OCI-LY3 (cell line): ENCODE measurements at regions not wholly inside any gene's neighbourhood (a gene's known extent, or its start where the extent isn't known, plus 50 kb on each side); places are given as distances from the start of the nearest gene placed in this dataset.

Experiments
- H2AFZ ChIP-seq: fragments of 200-600, 300-600 bp; shearing (Covaris generic); 2 replicates; pipeline ENCODE4 v1.6.0; 2014; ENCODE audit warnings: antibody characterized with exemption, low read depth, low read length
- H3K27ac ChIP-seq: fragments of 200-600, 300-600 bp; sonication (generic); 2 replicates; pipeline ENCODE4 v1.5.1; 2014; ENCODE audit warnings: mild to moderate bottlenecking, low read length, moderate library complexity, mixed read lengths
- H3K27me3 ChIP-seq: fragments of 200-600, 300-600 bp; sonication (generic); 2 replicates; pipeline ENCODE4 v1.6.1; 2014; ENCODE audit warnings: low read depth, low read length, mixed read lengths
- H3K36me3 ChIP-seq: fragments of 200-600, 300-600 bp; sonication (generic); replicated peaks from 2 replicates; pipeline ENCODE3; 2014; ENCODE audit warnings: low read depth, low read length, mixed read lengths
- H3K4me1 ChIP-seq: fragments of 300-600, 200-600 bp; sonication (generic); 2 replicates; pipeline ENCODE4 v1.6.1; 2014; ENCODE audit warnings: low read length, mixed read lengths
- H3K4me2 ChIP-seq: fragments of 200-600, 300-600 bp; sonication (generic); 2 replicates; pipeline ENCODE4 v1.6.1; 2014; ENCODE audit warnings: low read length, mixed read lengths
- H3K4me3 ChIP-seq: fragments of 300-600, 200-600 bp; sonication (generic); 2 replicates; pipeline ENCODE4 v1.5.1; 2014; ENCODE audit warnings: antibody characterized with exemption, mild to moderate bottlenecking, low read length, moderate library complexity
- H3K79me2 ChIP-seq: fragments of 300-600, 200-600 bp; shearing (Covaris generic); 2 replicates; pipeline ENCODE4 v1.6.1; 2014; ENCODE audit warnings: mild to moderate bottlenecking, low read length, mixed read lengths
- H3K9ac ChIP-seq: fragments of 300-600, 200-600 bp; shearing (Covaris generic); 2 replicates; pipeline ENCODE4 v1.6.0; 2014; ENCODE audit warnings: mild to moderate bottlenecking, low read length, moderate library complexity
- H3K9me3 ChIP-seq: fragments of 200-600, 300-600 bp; shearing (Covaris generic); 2 replicates; pipeline ENCODE4 v1.6.1; 2014; ENCODE audit warnings: low read length, mixed read lengths; ENCODE audit not compliant: insufficient read depth
- H4K20me1 ChIP-seq: fragments of 200-600, 300-600 bp; sonication (generic); 2 replicates; pipeline ENCODE4 v1.6.1; 2016; ENCODE audit warnings: low read length, mixed read lengths; ENCODE audit not compliant: insufficient read depth
- EZH2phosphoT487 ChIP-seq: fragments of 200-600 bp; shearing (Covaris generic); IDR thresholded peaks from 2 replicates; pipeline ENCODE4 v1.6.1; 2018; ENCODE audit warnings: antibody characterized with exemption, mixed run types, low read depth
- TF ChIP-seq, protein P1 (sequence below): fragments of 200-600, 300-600 bp; sonication (generic); IDR thresholded peaks from 2 replicates; pipeline ENCODE4 v1.5.1; 2014; ENCODE audit warnings: antibody characterized with exemption, low read length, low read depth

- Histone ChIP-seq H3K4me3 (no peak overlapping the region), H3K9ac (no peak overlapping the region), H3K79me2 (no peaks in the 10 kb centered on the region), H3K27ac (no peak overlapping the region), H3K4me1 (peaks cover 60% of the 10 kb centered on the region), H2AFZ (no peak overlapping the region), H3K27me3 (no peaks in the 10 kb centered on the region), H3K9me3 (peaks cover 5% of the 10 kb centered on the region; the same call in 1 of the 2 replicates), H3K4me2 (no peak overlapping the region), H3K36me3 (peaks cover 3% of the 10 kb centered on the region), H4K20me1 (no peaks in the 10 kb centered on the region)
- TF ChIP-seq, protein P1, sequence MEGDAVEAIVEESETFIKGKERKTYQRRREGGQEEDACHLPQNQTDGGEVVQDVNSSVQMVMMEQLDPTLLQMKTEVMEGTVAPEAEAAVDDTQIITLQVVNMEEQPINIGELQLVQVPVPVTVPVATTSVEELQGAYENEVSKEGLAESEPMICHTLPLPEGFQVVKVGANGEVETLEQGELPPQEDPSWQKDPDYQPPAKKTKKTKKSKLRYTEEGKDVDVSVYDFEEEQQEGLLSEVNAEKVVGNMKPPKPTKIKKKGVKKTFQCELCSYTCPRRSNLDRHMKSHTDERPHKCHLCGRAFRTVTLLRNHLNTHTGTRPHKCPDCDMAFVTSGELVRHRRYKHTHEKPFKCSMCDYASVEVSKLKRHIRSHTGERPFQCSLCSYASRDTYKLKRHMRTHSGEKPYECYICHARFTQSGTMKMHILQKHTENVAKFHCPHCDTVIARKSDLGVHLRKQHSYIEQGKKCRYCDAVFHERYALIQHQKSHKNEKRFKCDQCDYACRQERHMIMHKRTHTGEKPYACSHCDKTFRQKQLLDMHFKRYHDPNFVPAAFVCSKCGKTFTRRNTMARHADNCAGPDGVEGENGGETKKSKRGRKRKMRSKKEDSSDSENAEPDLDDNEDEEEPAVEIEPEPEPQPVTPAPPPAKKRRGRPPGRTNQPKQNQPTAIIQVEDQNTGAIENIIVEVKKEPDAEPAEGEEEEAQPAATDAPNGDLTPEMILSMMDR: no peak
- TF ChIP-seq EZH2phosphoT487: no peak
Measured at GRCh38 chr5:56664025-56664424, 151.3 kb upstream of the MAP3K1 start.

GRCh38 chr5:56663523-56663922, 151.8 kb upstream of the MAP3K1 start:
- Histone ChIP-seq H3K4me2 (0 out of 2 replicates have a peak overlapping the region, but pooled peaks have one; percentile 25), H3K4me1 (peaks cover 60% of the 10 kb centered on the region), H3K27me3 (no peaks in the 10 kb centered on the region), H3K36me3 (peaks cover 3% of the 10 kb centered on the region), H4K20me1 (no peaks in the 10 kb centered on the region), H3K79me2 (no peaks in the 10 kb centered on the region), H2AFZ (no peak overlapping the region), H3K9me3 (peaks cover 5% of the 10 kb centered on the region; the same call in 1 of the 2 replicates), H3K4me3 (no peak overlapping the region), H3K27ac (no peak overlapping the region), H3K9ac (no peak overlapping the region)
- TF ChIP-seq, protein P1: no peak
- no peak for TF ChIP-seq EZH2phosphoT487

GRCh38 chr5:56662893-56663292, 152.5 kb upstream of the MAP3K1 start:
- H3K4me3 ChIP-seq: no peak overlapping the region
- peaks cover 5% of the 10 kb centered on the region; the same call in 1 of the 2 replicates for H3K9me3 ChIP-seq
- peaks cover 60% of the 10 kb centered on the region for H3K4me1 ChIP-seq
- peak overlapping the region; percentile 40 for H3K27ac ChIP-seq
- no peak overlapping the region for H3K9ac ChIP-seq
- H2AFZ ChIP-seq: peak overlapping the region; percentile 62
- no peaks in the 10 kb centered on the region for H3K27me3 ChIP-seq
- H3K4me2 ChIP-seq: peak overlapping the region; percentile 25
- H3K79me2 ChIP-seq: no peaks in the 10 kb centered on the region
- no peaks in the 10 kb centered on the region for H4K20me1 ChIP-seq
- peaks cover 3% of the 10 kb centered on the region for H3K36me3 ChIP-seq
- no peak for TF ChIP-seq EZH2phosphoT487
- TF ChIP-seq, protein P1: no peak

GRCh38 chr5:56659971-56660370, 155.4 kb upstream of the MAP3K1 start:
- Histone ChIP-seq H4K20me1 (no peaks in the 10 kb centered on the region), H3K4me1 (peaks cover 74% of the 10 kb centered on the region), H3K79me2 (no peaks in the 10 kb centered on the region), H3K36me3 (peaks cover 3% of the 10 kb centered on the region), H3K9ac (peak overlapping the region; percentile 78; the same call in 1 of the 2 replicates), H3K27me3 (no peaks in the 10 kb centered on the region), H3K4me2 (peak overlapping the region; percentile 60), H2AFZ (peak overlapping the region; percentile 35), H3K9me3 (peaks cover 3% of the 10 kb centered on the region; the same call in 1 of the 2 replicates), H3K4me3 (peak overlapping the region; percentile 59; the same call in 1 of the 2 replicates), H3K27ac (peak overlapping the region; percentile 95)
- TF ChIP-seq, protein P1: no peak
- no peak for TF ChIP-seq EZH2phosphoT487
